HL-60/S4 (cell line): ENCODE measurements at regions not wholly inside any gene's neighbourhood (a gene's known extent, or its start where the extent isn't known, plus 50 kb on each side); places are given as distances from the start of the nearest gene placed in this dataset.

Source experiments
- in situ Hi-C: fragments of 300-500 bp; cut with MboI; formaldehyde crosslinking; loops from 2 replicates; pipeline ENCODE4 v1.14.3; 2022; ENCODE audit warnings: low sequenced_read_pairs

GRCh38 chr4:53818104-53818503, 226.8 kb upstream of the LNX1 start:
- in situ Hi-C loops, result loop anchor here (25.0 kb wide), 1 partner anchor 631 kb away; no protein-coding TSS in a partner anchor

- in situ Hi-C loops, result loop anchor here (25.0 kb wide), 1 partner anchor 629 kb away; no protein-coding TSS in a partner anchor
Measured at GRCh38 chr4:53816561-53816960, 225.3 kb upstream of the LNX1 start.

DNA sequence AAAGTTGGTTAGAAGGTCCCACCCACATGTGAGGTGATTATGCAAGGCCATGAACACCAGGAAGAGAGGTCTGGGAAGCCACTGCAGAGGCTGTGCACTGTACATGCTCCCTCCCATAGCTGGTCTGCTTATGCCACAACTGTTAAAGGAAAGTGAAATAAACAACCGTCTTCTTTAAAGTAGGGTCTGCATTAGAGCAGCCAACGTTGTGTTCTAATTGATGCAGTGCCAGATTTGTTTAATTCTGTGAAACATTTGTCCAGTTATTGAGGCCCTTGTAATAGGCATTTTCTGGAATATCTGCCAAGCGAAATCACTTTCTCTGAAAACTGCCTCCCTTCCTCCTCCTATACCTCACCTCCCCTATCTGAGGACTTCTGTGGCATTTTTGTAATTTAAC, 224.0 kb upstream of the LNX1 start:
- in situ Hi-C loops, result loop anchor here (25.0 kb wide), 1 partner anchor 628 kb away; no protein-coding TSS in a partner anchor

GRCh38 chr4:53813998-53814397, 222.7 kb upstream of the LNX1 start:
- in situ Hi-C loops, result loop anchor here (25.0 kb wide), 1 partner anchor 627 kb away; no protein-coding TSS in a partner anchor

GRCh38 chr4:53810643-53811042, 219.4 kb upstream of the LNX1 start:
- in situ Hi-C loops, result loop anchor here (25.0 kb wide), 1 partner anchor 623 kb away; no protein-coding TSS in a partner anchor

- in situ Hi-C loops, result loop anchor here (25.0 kb wide), 1 partner anchor 623 kb away; no protein-coding TSS in a partner anchor
Measured at GRCh38 chr4:53809816-53810215, 218.5 kb upstream of the LNX1 start.

DNA sequence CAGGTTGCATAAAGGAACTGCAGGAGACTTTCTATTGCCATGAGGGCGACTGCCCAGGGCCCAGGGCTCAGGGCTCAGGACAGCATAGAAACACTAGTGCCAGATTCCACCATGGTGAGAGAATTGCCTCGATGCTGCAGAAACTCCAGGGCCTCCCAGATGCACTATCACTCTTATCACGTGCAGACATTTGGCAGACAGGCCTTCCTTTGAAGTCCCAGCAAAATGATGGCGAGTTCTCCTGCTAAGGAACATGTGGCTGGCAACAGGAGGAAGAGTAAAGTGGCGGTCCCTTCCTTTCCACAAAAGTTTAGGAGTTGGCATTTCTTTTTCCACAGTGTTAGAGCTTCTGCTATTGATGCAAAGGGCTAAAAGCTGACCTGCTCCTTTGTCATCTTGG, 214.0 kb upstream of the LNX1 start:
- in situ Hi-C loops, result loop anchor here (25.0 kb wide), 1 partner anchor 618 kb away; no protein-coding TSS in a partner anchor

DNA sequence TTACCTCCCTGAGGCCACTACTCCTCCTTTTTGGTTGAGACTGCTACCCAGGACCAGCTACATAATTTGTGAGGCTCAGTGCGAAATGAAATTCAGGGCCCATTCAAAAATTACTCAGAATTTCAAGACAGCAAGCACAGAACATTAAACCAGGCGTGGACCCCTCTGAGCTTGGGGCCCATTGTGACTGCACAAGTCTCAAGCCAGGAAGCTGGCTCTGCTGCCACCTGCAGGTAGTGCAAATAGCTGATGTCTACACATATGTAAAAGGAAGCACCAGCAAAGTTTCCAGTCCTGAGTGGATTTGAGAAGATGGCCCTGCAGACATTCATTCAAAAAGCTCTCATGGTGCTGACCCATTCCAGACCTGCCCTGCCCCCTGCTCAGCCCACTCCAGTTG, 213.4 kb upstream of the LNX1 start:
- in situ Hi-C loops, result loop anchor here (25.0 kb wide), 1 partner anchor 617 kb away; no protein-coding TSS in a partner anchor

DNA sequence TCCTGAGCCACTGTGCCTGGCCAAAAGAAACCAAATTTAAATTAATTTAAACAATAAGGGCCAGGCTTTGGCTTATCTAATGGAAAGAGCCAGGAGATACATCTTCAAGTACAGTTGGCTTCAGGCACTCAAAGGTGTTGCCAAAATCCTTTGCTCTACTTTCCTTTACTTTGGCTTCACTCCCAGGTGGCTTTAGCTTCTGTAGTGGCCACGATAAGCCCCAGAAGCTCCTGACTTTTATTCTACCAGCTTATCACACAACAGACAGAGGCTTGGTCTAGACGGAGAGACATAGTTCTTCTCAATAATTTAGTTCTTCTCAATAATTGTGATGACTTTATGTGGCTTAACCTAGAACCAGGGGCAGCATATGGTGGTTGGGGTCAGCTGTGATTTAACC, 211.2 kb upstream of the LNX1 start:
- in situ Hi-C loops, result loop anchor here (25.0 kb wide), 1 partner anchor 615 kb away; no protein-coding TSS in a partner anchor

- in situ Hi-C loops, result loop anchor here (25.0 kb wide), 1 partner anchor 614 kb away; no protein-coding TSS in a partner anchor
Measured at GRCh38 chr4:53801373-53801772, 210.1 kb upstream of the LNX1 start.

DNA sequence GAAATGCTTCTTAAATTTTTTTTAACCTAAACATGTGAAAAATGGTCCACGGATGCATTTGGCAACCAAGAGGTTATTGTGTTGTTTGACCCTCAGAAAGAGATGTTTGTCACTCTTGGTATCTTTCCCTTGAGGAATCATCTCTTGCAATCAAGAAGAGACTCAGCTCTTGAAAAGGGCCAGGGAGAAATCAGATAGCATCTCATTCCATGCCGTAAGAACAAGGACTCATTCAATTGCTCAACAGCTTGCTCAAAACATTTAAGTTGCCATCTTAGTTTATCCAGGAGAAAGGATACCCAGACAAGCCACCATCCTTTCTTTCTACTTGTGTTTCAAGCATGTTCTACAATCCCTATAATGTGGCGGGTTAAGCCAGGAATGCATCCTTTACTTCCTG, 209.5 kb upstream of the LNX1 start:
- in situ Hi-C loops, result loop anchor here (25.0 kb wide), 1 partner anchor 613 kb away; no protein-coding TSS in a partner anchor

GRCh38 chr4:53793096-53793495, 201.8 kb upstream of the LNX1 start:
- in situ Hi-C loops, result no loop called here

- in situ Hi-C loops, result no loop called here
Measured at GRCh38 chr4:53790286-53790685, 199.0 kb upstream of the LNX1 start.

GRCh38 chr4:53788621-53789020, 197.3 kb upstream of the LNX1 start:
- in situ Hi-C loops, result no loop called here

DNA sequence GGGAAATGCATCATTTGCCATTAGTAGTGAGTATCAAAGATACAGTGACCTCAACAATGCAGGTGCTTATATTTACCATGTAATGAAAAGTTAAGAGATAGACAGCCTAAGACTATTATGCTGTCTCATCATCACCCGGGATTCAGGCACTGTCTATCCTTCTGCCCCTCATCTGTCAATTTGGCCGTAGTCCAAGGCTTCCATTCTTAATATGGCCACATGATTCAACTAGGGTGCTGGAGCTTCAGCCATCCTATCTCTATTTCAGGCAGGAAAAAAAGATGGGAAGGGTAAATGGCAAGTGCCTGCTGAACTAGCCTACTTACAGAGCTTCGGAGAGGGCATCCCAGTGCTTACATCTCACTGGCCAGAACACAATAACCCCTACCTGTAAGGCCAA, 196.7 kb upstream of the LNX1 start:
- in situ Hi-C loops, result no loop called here

- in situ Hi-C loops, result no loop called here
Measured at GRCh38 chr4:53786632-53787031, 195.3 kb upstream of the LNX1 start.

DNA sequence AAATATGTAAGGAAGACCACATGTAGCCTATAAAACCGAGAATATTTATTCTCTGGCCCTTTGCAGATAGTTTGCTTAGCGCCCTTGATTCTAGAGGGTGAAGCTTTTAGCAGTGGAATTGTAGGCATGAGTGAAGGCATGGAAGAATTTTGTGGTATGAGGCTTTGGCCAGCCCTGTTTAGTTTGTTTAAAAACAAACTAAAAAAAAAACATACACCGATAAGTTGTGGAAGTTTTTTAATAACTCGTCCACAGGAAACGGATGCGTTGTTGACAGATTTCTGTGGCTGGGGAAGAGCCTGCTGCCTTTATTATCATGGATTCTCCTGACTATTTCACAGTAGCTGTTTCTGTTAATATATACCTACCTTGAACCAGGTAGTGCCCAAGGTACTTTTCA, 194.7 kb upstream of the LNX1 start:
- in situ Hi-C loops, result no loop called here

GRCh38 chr4:53784112-53784511, 192.8 kb upstream of the LNX1 start:
- in situ Hi-C loops, result no loop called here

DNA sequence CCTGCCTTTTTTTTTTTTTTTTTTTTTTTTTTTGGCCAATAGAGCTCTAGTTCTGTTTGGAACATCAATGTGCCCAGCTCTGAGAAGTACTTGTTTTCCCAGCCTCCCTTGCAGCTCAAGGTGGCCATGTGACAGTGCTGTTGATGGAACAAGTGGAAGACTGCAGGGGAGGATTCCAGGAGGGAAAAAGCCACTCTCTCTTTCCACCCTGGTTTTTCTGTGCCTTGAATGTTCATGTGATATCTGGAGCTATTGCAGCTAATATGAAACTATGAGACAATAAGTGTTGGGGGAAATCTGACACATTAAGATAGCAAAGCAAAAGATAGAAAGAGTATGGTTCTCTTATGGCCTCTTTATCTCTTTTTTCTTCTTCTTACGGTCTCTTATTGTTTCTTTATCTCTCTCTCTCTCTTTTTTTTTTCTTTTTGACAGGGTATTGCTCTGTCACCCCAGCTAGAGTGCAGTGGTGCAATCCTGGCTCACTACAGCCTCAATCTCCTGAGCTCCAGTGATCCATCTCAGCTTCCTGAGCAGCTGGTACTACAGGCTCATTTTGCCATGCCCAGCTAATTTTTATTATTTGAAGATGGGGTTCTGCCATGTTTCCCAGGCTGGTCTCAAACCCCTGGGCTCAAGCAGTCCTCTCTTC, 192.0 kb upstream of the LNX1 start:
- in situ Hi-C loops, result no loop called here

DNA sequence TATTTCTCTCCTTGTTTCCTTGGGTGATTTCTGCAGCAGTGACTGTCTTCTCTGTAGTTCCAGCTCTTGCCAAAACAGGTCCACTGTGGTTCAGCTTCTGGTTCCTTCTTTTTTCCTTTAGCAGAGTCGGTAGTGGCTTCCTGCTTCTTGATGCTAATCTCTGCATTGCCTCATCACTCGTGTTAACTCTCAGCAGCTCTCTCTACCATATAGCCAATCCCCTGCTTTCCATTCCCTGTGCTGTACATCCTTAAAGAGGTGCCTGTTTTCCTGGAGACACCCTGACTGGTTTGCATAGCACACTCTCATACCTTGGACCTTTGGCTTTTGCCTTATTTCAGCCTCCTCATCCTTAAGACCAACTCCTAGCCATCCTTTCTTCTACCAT, 191.2 kb upstream of the LNX1 start:
- in situ Hi-C loops, result no loop called here

- in situ Hi-C loops, result no loop called here
Measured at GRCh38 chr4:53781629-53782457, 190.6 kb upstream of the LNX1 start.
